OCI-LY3 (cell line): ENCODE measurements at regions not wholly inside any gene's neighbourhood (a gene's known extent, or its start where the extent isn't known, plus 50 kb on each side); places are given as distances from the start of the nearest gene placed in this dataset.

Experiments used
- CTCF ChIP-seq: fragments of 200-600, 300-600 bp; sonication (generic); IDR thresholded peaks from 2 replicates; pipeline ENCODE4 v1.5.1; 2014; ENCODE audit warnings: antibody characterized with exemption, low read length, low read depth
- EZH2phosphoT487 ChIP-seq: fragments of 200-600 bp; shearing (Covaris generic); IDR thresholded peaks from 2 replicates; pipeline ENCODE4 v1.6.1; 2018; ENCODE audit warnings: antibody characterized with exemption, mixed run types, low read depth

- TF ChIP-seq EZH2phosphoT487: no peak
- no peak for TF ChIP-seq CTCF
Measured at GRCh38 chr13:110092831-110093247, 214.1 kb downstream of the COL4A1 start.
